ENCODE measurements at regions not wholly inside any gene's neighbourhood (a gene's known extent, or its start where the extent isn't known, plus 50 kb on each side); places are given as distances from the start of the nearest gene placed in this dataset.

DNA sequence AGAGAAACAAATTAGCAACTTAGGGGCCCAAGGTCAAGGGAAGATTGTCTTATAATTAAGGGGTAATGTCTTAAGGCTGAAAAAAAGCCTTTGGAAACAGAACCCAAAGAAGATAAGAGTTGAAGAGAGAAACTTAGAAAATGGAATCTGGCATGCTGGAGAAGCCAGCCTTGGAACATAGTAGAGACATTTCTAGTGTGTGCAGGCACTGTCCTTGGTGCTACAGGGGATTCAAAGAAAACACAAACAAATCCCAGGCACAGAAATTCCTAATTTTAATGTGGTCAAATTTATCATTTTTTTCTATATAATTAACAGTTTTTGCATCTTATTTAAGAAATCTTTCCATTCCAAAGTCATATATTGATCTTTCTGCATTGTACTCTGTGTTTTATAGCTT, 89.4 kb downstream of the NR1D2 start:
- Histone ChIP-seq H3K4me1 (ENCODE audit: control insufficient read depth in 1 of 2, insufficient read depth in 2 of 2, low read length in 2 of 2) (no peaks in the 10 kb centered on the region), H3K4me3 (replicated peaks in 1 of 2; ENCODE audit: low read depth in 1 of 2, low read length in 2 of 2) (no peak overlapping the region), H3K27me3 (ENCODE audit: insufficient read depth, low read length) (no peaks in the 10 kb centered on the region), H3K9me3 (ENCODE audit: control insufficient read depth in 1 of 2, insufficient read depth in 1 of 2, low read depth in 1 of 2, low read length in 2 of 2) (no peaks in the 10 kb centered on the region), H2AFZ (ENCODE audit: low read depth, low read length, poor library complexity, severe bottlenecking) (no peak overlapping the region), H3K36me3 (ENCODE audit: control insufficient read depth in 1 of 2, insufficient read depth in 2 of 2, low read length in 2 of 2) (no peaks in the 10 kb centered on the region), H3K9ac (ENCODE audit: low read length) (no peak overlapping the region), H3K27ac (ENCODE audit: low read depth, low read length) (no peak overlapping the region), H3K9me2 (ENCODE audit: insufficient read depth) (no peaks in the 10 kb centered on the region), H3K4me2 (ENCODE audit: low read length) (no peak overlapping the region), H4K20me1 (ENCODE audit: insufficient read depth) (no peaks in the 10 kb centered on the region), H3K79me2 (ENCODE audit: insufficient read depth, low read length) (no peaks in the 10 kb centered on the region)
- RAD21 ChIA-PET (ENCODE audit: low non-redundant PET in 1 of 2, low total read pairs in 2 of 2, uncharacterized antibody in 2 of 2, unreplicated experiment in 2 of 2): no interaction called here
- intact Hi-C loops (cut with micrococcal nuclease): no loop called here
- TF ChIP-seq, protein P1, sequence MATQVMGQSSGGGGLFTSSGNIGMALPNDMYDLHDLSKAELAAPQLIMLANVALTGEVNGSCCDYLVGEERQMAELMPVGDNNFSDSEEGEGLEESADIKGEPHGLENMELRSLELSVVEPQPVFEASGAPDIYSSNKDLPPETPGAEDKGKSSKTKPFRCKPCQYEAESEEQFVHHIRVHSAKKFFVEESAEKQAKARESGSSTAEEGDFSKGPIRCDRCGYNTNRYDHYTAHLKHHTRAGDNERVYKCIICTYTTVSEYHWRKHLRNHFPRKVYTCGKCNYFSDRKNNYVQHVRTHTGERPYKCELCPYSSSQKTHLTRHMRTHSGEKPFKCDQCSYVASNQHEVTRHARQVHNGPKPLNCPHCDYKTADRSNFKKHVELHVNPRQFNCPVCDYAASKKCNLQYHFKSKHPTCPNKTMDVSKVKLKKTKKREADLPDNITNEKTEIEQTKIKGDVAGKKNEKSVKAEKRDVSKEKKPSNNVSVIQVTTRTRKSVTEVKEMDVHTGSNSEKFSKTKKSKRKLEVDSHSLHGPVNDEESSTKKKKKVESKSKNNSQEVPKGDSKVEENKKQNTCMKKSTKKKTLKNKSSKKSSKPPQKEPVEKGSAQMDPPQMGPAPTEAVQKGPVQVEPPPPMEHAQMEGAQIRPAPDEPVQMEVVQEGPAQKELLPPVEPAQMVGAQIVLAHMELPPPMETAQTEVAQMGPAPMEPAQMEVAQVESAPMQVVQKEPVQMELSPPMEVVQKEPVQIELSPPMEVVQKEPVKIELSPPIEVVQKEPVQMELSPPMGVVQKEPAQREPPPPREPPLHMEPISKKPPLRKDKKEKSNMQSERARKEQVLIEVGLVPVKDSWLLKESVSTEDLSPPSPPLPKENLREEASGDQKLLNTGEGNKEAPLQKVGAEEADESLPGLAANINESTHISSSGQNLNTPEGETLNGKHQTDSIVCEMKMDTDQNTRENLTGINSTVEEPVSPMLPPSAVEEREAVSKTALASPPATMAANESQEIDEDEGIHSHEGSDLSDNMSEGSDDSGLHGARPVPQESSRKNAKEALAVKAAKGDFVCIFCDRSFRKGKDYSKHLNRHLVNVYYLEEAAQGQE (IDR thresholded peaks at IDR 0.05; ENCODE audit: low read depth): peak; percentile 33; the same call in 1 of the 2 replicates
- TF ChIP-seq EZH2phosphoT487 (IDR thresholded peaks at IDR 0.05; ENCODE audit: borderline replicate concordance) (no peak), SP1 (IDR thresholded peaks at IDR 0.05; ENCODE audit: low read depth) (no peak), SIN3A (IDR thresholded peaks at IDR 0.05; ENCODE audit: low read depth) (no peak), ELF1 (IDR thresholded peaks at IDR 0.05; ENCODE audit: borderline replicate concordance, low read depth) (no peak), YY1 (IDR thresholded peaks at IDR 0.05; ENCODE audit: extremely low read depth, insufficient replicate concordance, low read depth, low read length) (no peak)
- CTCF ChIA-PET: no interaction called here
- DNase-seq (ENCODE audit: low read depth, low spot score): no peak
- POLR2A ChIA-PET: no interaction called here
- no peak for ATAC-seq
- no TSS peak for BruUV-seq (replicated peaks)

DNA sequence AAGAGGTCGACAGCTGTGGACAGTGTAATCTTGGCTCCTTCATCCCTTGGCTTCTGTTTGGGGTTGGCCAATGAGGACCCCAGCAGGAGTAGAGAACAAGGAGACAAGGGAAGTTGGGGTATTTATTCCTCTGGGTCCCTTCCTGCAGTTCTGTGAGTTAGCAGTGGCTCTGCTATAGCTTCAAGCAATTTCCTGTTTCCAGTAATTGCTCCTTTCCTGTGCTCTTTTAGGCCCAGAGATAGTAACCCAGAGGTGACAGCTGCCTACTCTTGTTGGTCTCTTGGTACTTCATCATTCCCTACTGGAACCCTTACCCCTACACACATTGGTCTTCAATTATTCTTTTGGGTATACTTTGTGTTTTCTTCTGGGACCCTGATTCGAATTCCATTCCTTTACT, 92.9 kb downstream of the NR1D2 start:
- no TSS peak for BruUV-seq (replicated peaks)
- DNase-seq (ENCODE audit: low read depth, low spot score): no peak

More for the DNA sequence above, 92.9 kb downstream of the NR1D2 start:
- no peak overlapping the region for H3K4me3 ChIP-seq (replicated peaks in 1 of 2; ENCODE audit: low read depth in 1 of 2, low read length in 2 of 2)
- CTCF ChIA-PET: no interaction called here
- intact Hi-C loops (cut with micrococcal nuclease): no loop called here
- ATAC-seq: no peak
- TF ChIP-seq CBX3 (IDR thresholded peaks at IDR 0.05; ENCODE audit: low read depth) (no peak), EZH2 (IDR thresholded peaks at IDR 0.05) (no peak), SP1 (IDR thresholded peaks at IDR 0.05; ENCODE audit: low read depth) (no peak)
- H3K79me2 ChIP-seq (ENCODE audit: insufficient read depth, low read length): no peaks in the 10 kb centered on the region
- no peak overlapping the region for H3K27ac ChIP-seq (ENCODE audit: low read depth, low read length)
- H2AFZ ChIP-seq (ENCODE audit: low read depth, low read length, poor library complexity, severe bottlenecking): no peak overlapping the region
- H3K36me3 ChIP-seq (ENCODE audit: control insufficient read depth in 1 of 2, insufficient read depth in 2 of 2, low read length in 2 of 2): no peaks in the 10 kb centered on the region
- POLR2A ChIA-PET: no interaction called here
- H4K20me1 ChIP-seq (ENCODE audit: insufficient read depth): no peaks in the 10 kb centered on the region
- no peak overlapping the region for H3K9ac ChIP-seq (ENCODE audit: low read length)
- H3K9me2 ChIP-seq (ENCODE audit: insufficient read depth): no peaks in the 10 kb centered on the region
- no peaks in the 10 kb centered on the region for H3K27me3 ChIP-seq (ENCODE audit: insufficient read depth, low read length)
- no peaks in the 10 kb centered on the region for H3K4me1 ChIP-seq (ENCODE audit: control insufficient read depth in 1 of 2, insufficient read depth in 2 of 2, low read length in 2 of 2)
- no peak overlapping the region for H3K4me2 ChIP-seq (ENCODE audit: low read length)
- no peaks in the 10 kb centered on the region for H3K9me3 ChIP-seq (ENCODE audit: control insufficient read depth in 1 of 2, insufficient read depth in 1 of 2, low read depth in 1 of 2, low read length in 2 of 2)
- RAD21 ChIA-PET (ENCODE audit: low non-redundant PET in 1 of 2, low total read pairs in 2 of 2, uncharacterized antibody in 2 of 2, unreplicated experiment in 2 of 2): no interaction called here
